Gastrocnemius medialis (tissue), 4 donors: ENCODE measurements at regions not wholly inside any gene's neighbourhood (a gene's known extent, or its start where the extent isn't known, plus 50 kb on each side); places are given as distances from the start of the nearest gene placed in this dataset.

Experiments
- CTCF ChIP-seq, 5 experiments: fragments of 450-650 bp in 3 of 5; fragments of 200-600 bp in 2 of 5; sonication (generic) in 2 of 5; IDR thresholded peaks in 4 of 5; conservative IDR thresholded peaks in 1 of 5; 1 replicate in 4 of 5; 2 replicates in 1 of 5; pipeline ENCODE4 v1.5.1; 2016 to 2019; ENCODE audit warnings: antibody characterized with exemption in 5 of 5, mild to moderate bottlenecking in 3 of 5, moderate library complexity in 3 of 5
- POLR2A ChIP-seq, 2 donors: fragments of 450-650 bp; IDR thresholded peaks; one replicate each; pipeline ENCODE4 v1.6.1; 2017; ENCODE audit warnings: antibody characterized with exemption in 2 of 2, mild to moderate bottlenecking in 2 of 2, moderate library complexity in 2 of 2

GRCh38 chr12:87388376-87388775, 640.8 kb downstream of the C12orf50 start:
- TF ChIP-seq CTCF (IDR thresholded peaks at IDR 0.05 in 4 of 5, conservative IDR thresholded peaks at IDR 0.05 in 1 of 5) (no peak), POLR2A (IDR thresholded peaks at IDR 0.05) (no peak)
